CD4-positive, alpha-beta T cell treated with Interleukin-17A for 4 hours (primary cell): ENCODE measurements at regions not wholly inside any gene's neighbourhood (a gene's known extent, or its start where the extent isn't known, plus 50 kb on each side); places are given as distances from the start of the nearest gene placed in this dataset.
"Not testable (repeated sequence)": the region's sequence is repeated elsewhere in the genome, so short reads cannot be mapped to it uniquely, and the experiment has no call there.

Experiments used
- DNase-seq: peaks from one replicate; pipeline ENCODE4 v3.0.0-alpha.2; 2020; ENCODE audit warnings: mixed read lengths

DNA sequence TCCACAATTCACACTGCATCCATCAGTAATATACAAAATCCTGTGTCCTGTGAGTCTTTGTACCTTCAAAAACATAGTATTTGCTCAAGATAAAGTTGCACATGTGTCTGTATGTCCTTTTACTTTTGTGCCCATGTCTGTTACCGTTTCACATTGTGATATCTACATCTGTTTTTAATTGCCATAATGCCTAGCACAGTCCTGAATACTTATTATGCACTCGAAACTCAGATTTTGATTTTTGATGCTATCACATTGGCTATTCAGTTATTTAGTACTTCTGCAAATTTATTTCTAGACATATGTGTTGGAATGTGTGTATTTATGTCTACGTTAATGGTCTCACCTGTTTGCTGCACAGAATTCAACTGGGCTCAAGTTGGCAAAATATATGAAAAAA lies 452.8 kb upstream of the ZEB2 start:
- DNase-seq: no peak

DNA sequence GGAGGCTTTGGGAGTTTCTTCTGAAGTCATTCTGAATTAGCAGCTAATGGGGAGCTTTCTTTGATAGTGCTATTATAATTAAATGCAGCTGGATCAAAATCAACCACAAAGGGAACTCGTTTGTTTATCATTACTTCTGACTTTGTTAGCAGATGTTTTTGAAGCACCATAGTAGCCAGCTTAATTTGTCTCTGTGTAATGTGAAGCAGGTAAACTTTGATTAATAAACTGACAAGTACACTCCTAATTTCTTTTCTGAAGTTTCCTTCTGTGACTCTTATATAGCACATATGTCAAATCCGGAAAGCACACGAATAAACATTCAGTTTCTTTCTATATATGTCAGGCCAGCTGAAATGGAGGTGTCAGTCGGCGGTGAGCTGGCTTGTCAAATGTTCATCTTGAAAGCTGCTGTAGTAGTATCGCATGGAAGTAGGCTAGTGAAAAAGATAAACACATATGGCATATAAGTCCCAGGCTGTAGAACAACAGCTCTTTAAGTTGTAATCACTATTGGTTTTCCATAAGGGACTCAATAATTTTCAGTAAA lies 451.9 kb upstream of the ZEB2 start:
- DNase-seq: no peak

DNA sequence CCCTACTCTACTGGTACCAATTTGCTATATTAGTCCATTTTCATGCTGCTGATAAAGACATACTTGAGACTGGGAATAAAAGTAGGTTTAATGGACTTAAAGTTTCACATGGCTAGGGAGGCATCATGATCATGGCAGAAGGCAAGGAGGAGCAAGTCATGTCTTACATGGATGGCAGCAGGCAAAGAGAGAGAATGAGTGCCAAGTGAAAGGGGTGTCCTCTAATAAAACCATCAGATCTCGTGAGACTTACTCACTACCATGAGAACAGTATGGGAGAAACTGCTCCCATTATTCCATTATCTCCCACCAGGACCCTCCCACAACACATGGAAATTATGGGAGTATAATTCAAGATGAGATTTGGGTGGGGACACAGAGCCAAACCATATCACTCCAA lies 450.5 kb upstream of the ZEB2 start:
- not testable (repeated sequence) for DNase-seq

- not testable (repeated sequence) for DNase-seq
These were observed 449.6 kb upstream of the ZEB2 start for GRCh38 chr2:144969564-144969963.

- no peak for DNase-seq
These were observed 448.0 kb upstream of the ZEB2 start for GRCh38 chr2:144967961-144968360.

- DNase-seq: no peak
These were observed 445.3 kb upstream of the ZEB2 start for GRCh38 chr2:144965172-144965571.

DNA sequence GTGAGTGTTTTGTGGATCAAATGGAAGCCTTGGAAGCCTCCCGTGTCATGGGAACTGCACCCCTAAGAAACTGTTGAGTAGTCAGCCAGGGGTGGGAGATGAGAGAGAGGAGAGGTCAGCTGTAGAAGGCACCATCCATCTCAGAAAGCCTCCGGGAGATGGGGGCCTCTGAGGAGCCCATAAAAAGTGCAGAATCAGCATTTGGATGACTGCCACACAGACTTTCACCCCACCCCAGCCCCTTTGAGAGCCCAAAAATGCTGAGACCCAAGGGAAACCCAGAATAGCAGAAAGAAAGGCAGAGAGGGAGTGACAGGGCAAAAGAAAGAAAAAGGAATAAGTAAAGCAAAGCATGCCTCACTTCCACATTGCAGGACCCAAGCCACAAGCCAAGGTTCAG lies 443.1 kb upstream of the ZEB2 start:
- no peak for DNase-seq

DNA sequence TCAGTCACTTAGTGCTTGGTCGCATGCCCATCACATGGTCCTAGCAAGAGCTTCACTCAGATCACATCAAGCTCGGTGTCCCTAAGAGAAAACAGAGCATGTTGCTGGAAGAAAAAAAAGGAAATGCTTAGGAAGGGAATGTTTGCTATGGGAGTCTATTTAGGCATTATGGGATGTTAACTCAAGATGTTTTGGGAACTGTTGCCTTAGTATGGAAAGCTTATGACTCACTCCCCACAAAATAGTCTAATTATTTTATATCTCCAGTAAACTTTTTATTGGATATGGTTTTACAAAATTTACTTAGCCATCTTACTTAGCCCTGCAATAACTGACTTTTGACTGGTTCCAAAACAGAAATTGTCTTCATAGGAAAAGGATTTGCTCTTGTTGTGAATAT lies 439.5 kb upstream of the ZEB2 start:
- no peak for DNase-seq

DNA sequence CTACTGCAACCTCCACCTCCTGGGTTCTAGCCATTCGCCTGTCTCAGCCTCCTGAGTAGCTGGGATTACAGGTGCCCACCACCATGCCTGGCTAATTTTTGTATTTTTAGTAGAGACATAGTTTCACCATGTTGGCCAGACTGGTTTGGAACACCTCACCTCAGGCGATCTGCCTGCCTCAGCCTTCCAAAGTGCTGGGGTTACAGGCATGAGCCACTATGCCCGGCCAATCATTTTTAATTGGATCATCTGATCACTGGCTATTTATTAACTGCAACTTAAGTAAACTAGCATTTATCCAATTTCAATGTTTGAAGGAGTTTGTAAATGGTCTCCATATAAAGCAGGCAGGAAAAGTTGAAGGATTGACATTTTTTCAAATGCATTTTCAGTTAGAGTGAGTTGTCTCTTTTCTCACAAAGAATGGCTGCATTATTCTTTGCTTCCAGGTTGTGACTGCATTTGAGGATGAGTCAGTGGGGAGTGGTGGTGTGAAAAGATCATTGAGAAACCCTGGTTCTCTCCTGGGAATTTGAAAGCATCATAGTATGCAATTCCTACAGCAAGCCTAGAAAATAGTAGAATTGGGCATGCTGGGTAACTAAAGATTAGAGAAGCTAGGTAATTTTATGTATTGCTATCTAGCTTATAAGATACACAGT lies 431.1 kb upstream of the ZEB2 start:
- no peak for DNase-seq

DNA sequence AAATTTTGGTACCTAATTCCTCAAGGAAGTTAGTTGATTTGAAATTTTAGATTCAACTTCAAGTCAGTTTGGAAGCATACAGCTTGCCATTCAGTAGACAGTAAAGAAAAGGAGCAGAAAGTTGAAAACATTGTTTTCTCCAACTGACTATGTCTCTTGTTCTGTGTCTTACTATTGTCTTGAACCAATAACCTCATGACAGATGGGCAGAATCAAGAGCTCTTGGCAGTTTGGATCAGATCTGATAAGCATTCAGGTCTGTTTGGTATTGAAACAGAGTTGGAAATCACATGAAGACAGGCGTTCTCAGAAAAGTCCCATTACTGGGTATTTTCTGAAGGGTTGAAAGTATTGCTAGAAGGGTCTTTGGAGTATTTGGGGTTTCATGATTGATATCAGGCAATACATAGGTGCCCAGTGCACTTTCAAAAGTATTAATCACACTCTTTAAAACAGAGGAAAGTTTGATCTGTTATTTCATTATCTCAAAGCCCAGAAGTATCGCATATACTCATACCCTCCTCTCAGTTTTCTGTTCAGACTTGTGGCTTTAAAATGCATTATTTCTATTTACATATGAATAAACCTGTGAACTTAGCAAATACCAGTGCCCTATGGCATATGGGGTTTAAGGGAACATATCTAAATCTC lies 428.4 kb upstream of the ZEB2 start:
- no peak for DNase-seq

DNA sequence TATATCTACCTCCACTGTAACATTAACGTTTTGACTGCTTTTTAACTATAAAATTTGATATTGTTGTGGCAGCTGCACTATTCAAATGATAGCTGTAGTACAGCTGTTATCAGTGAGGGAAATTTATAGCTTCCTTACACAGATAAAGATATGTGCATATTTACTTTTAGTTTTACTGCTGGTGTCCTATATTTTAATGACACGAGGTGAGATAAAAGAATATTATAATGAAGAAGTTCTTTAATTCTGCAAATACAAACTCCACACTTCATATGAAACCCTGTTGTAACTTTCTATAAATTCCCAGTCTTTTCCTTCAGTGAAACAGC lies 427.8 kb upstream of the ZEB2 start:
- DNase-seq: no peak

GRCh38 chr2:144946263-144946662 lies 426.3 kb upstream of the ZEB2 start:
- no peak for DNase-seq

GRCh38 chr2:144944546-144945220 lies 424.8 kb upstream of the ZEB2 start:
- no peak for DNase-seq

- DNase-seq: no peak
These were observed 424.1 kb upstream of the ZEB2 start for GRCh38 chr2:144943986-144944385.

DNA sequence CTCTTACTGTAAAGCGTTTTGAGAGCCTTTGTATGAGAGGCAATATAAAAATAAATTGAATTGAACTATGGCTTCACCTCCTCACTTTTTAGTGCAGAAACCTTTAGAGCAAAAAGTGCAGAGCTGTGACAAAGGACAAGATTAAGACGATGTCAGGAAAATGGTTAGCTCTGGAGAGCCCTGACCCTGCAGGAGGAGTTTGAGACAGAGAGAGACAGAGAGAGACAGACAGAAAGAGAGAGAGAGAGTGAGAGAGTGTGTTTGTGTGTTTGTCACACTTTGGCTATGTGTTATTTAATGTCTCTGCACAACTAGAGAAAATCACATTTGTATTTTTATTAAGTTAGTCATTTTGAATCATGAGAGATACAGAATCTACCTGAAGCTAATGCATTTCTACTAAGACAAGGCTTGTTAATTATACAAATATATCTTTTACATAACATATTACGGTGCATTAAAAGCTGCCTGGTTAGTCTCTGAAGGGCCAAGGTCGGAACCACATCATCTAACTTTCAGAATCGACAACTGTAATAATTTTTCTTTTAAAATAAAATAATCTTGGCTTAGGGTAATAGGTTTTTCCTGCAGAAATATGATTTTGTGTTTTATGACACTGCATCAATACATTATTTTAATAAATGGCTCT lies 423.5 kb upstream of the ZEB2 start:
- no peak for DNase-seq

DNA sequence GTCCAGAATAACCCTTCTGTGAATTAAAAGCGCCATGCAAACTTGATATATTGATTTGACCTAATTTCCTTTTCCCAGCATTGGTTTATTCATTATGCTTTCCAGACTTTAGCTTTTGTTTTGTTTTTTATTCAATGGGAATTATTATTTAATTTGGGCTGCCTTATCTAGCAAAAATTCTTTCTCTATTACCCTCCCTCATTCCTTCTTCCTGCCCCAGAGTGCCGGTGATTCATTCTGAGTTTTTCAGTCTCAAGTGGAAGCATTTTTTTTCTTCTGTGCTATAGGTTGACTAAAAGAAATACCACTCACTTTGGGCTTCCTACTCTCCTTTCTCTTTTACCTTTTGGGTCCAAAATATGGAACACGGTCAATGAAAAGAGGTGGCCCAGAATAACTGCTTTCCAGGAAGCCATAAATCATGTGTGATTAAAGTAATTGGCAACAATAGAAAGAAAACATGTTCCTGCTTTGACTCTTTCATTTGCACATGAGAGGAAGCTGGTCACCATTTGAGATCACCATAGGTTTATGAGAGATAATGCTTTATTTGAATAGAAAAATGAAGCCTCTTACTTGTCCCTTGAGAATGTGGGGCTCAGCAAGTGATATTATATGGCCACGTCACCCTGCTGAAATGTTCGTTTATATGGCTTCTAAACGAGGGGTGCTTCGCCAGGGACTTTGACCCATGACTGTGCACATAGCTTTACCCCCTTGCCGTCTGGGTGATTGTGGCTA lies 422.8 kb upstream of the ZEB2 start:
- no peak for DNase-seq

DNA sequence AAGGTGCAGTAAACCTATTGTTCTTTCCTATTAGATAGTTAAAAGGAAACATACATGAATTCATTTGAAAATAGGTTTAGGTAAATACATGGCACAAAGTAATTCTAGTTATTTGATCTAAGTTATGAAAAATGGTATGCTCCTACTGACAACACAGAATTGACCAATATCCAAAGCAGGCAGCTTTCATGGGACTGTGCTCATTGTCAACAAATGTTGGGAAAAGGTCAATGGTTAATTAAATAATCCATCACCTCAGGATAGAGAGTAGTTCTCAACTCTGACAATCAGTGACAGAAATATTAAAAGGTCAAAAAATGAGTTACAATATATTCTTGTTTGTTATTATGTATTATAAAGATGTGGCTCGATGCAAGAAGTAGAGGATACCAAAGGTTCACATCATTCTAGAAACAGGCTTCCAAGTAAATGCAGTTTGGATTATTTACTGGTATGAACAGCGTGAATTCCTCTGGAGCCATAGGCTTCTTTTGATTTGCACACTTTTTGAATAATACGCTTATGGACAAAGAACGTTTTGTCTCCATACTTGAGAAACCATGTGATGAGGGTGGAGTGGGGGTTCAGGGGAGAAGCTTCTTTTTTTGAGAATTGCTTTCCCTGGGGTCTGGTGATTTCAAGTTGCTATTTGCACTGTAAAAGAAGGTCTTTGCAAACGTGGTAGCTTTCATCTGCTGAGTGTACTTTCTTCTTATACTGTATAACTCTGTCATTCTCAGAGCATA lies 422.0 kb upstream of the ZEB2 start:
- no peak for DNase-seq

GRCh38 chr2:144939590-144939989 lies 419.7 kb upstream of the ZEB2 start:
- DNase-seq: no peak

GRCh38 chr2:144937910-144938709 lies 418.2 kb upstream of the ZEB2 start:
- no peak for DNase-seq

GRCh38 chr2:144937066-144937465 lies 417.1 kb upstream of the ZEB2 start:
- no peak for DNase-seq

DNA sequence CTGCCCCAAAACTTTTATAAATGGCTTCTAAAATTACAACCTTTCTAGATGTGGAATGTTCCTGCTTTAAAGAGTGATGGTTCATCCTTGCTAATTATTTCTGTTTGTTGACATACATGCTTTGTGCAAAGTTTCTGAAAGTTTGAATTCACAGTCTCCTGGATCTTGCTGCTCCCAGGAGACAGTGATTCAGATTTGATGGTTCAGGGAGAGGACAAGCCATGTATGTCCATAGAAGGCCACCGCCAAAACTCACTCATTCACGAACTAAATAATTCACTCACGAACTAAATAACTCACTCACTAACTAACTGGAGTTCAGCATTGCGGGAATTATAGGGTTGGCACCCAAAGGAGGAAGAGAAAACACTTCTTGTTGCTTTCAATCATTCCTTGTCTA lies 416.5 kb upstream of the ZEB2 start:
- no peak for DNase-seq
